H1 (cell line): ENCODE measurements at regions not wholly inside any gene's neighbourhood (a gene's known extent, or its start where the extent isn't known, plus 50 kb on each side); places are given as distances from the start of the nearest gene placed in this dataset.

ENCODE experiments used
- ASH2L ChIP-seq: fragments of 200-600, 300-600 bp; sonication (generic); IDR thresholded peaks from one replicate; pipeline ENCODE4 v1.7.1; 2017; ENCODE audit warnings: low read length
- EGR1 ChIP-seq: IDR thresholded peaks from 2 replicates; pipeline ENCODE4 v1.6.1; 2011; ENCODE audit warnings: low read depth, low read length, borderline replicate concordance
- EZH2 ChIP-seq: fragments of 200-600 bp; sonication (generic); IDR thresholded peaks from 2 replicates; pipeline ENCODE4 v1.7.1; 2012; ENCODE audit warnings: low read depth, mild to moderate bottlenecking, moderate library complexity, low read length, inconsistent platforms; ENCODE audit not compliant: severe bottlenecking
- MAX ChIP-seq: IDR thresholded peaks from 2 replicates; pipeline ENCODE4 v1.6.1; 2012; ENCODE audit warnings: inconsistent platforms
- POLR2A ChIP-seq, 2 experiments: IDR thresholded peaks; 1 replicate in 1 of 2; 2 replicates in 1 of 2; pipeline ENCODE4 v1.6.1; 2011; ENCODE audit warnings: low read depth in 2 of 2, low read length in 2 of 2, mild to moderate bottlenecking in 2 of 2; ENCODE audit errors: control extremely low read depth in 1 of 2
- POLR2AphosphoS5 ChIP-seq: IDR thresholded peaks from 2 replicates; pipeline ENCODE4 v1.6.1; 2011; ENCODE audit warnings: low read depth, low read length
- TAF1 ChIP-seq: IDR thresholded peaks from 2 replicates; pipeline ENCODE4 v1.6.1; 2011; ENCODE audit warnings: mild to moderate bottlenecking, low read depth, low read length
- ZNF274 ChIP-seq: IDR thresholded peaks from 2 replicates; pipeline ENCODE4 v1.7.0; 2012; ENCODE audit warnings: low read length, borderline replicate concordance; ENCODE audit errors: extremely low read depth
- TF ChIP-seq, protein P1 (sequence below), 3 experiments: IDR thresholded peaks; 1 replicate in 2 of 3; 2 replicates in 1 of 3; pipeline versions ENCODE4 v1.5.1 to v1.6.1; 2011; ENCODE audit warnings: low read length in 3 of 3, mild to moderate bottlenecking in 3 of 3, inconsistent platforms in 2 of 3, low read depth in 1 of 3, moderate library complexity in 1 of 3; ENCODE audit not compliant: insufficient read depth in 1 of 3; ENCODE audit errors: control extremely low read depth in 1 of 3

DNA sequence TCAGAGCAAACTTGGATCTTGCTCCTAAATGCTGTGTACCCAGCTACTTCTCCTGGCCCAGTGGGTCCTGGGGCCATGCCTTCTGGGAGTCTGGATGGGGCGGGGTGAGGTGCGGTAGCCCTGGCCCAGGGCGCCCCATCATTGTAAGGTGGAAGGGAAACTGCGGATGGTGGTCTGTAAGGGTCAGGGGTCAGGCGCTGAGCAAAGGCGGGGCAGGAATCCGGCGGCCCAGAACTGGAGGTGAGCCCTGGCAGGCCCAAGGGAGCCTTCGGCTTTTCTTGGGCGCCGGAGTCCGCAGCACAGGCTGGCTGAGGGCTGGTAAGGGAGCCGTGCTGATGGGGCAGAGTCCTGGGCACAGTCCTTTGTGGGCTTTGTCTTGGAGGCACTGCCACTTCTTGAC, 66.5 kb upstream of the CTBP2 start:
- TF ChIP-seq MAX (no peak), ASH2L (no peak), POLR2AphosphoS5 (no peak), ZNF274 (no peak), POLR2A (IDR thresholded peaks at IDR 0.05; ENCODE audit: control extremely low read depth in 1 of 2, low read depth in 2 of 2, low read length in 2 of 2) (no peak), TAF1 (no peak), EGR1 (no peak), EZH2 (no peak)
- TF ChIP-seq, protein P1, sequence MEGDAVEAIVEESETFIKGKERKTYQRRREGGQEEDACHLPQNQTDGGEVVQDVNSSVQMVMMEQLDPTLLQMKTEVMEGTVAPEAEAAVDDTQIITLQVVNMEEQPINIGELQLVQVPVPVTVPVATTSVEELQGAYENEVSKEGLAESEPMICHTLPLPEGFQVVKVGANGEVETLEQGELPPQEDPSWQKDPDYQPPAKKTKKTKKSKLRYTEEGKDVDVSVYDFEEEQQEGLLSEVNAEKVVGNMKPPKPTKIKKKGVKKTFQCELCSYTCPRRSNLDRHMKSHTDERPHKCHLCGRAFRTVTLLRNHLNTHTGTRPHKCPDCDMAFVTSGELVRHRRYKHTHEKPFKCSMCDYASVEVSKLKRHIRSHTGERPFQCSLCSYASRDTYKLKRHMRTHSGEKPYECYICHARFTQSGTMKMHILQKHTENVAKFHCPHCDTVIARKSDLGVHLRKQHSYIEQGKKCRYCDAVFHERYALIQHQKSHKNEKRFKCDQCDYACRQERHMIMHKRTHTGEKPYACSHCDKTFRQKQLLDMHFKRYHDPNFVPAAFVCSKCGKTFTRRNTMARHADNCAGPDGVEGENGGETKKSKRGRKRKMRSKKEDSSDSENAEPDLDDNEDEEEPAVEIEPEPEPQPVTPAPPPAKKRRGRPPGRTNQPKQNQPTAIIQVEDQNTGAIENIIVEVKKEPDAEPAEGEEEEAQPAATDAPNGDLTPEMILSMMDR (IDR thresholded peaks at IDR 0.05; ENCODE audit: control extremely low read depth in 1 of 3, insufficient read depth in 1 of 3, low read depth in 1 of 3, low read length in 3 of 3) = no peak
